Peyer's patch (tissue), 4 donors: ENCODE measurements at regions not wholly inside any gene's neighbourhood (a gene's known extent, or its start where the extent isn't known, plus 50 kb on each side); places are given as distances from the start of the nearest gene placed in this dataset.

Source experiments
- POLR2A ChIP-seq, 2 donors: fragments of 450-650 bp; IDR thresholded peaks; one replicate each; pipeline ENCODE4 v1.5.1; 2017; ENCODE audit warnings: antibody characterized with exemption in 2 of 2, mild to moderate bottlenecking in 2 of 2, moderate library complexity in 2 of 2
- TF ChIP-seq, protein P1 (sequence below), 6 experiments: fragments of 450-650 bp in 4 of 6; fragments of 200-600 bp in 2 of 6; sonication (generic) in 1 of 6; IDR thresholded peaks; one replicate each; pipeline ENCODE4 v1.5.1; 2017 to 2019; ENCODE audit warnings: antibody characterized with exemption in 6 of 6, mild to moderate bottlenecking in 3 of 6, moderate library complexity in 1 of 6

DNA sequence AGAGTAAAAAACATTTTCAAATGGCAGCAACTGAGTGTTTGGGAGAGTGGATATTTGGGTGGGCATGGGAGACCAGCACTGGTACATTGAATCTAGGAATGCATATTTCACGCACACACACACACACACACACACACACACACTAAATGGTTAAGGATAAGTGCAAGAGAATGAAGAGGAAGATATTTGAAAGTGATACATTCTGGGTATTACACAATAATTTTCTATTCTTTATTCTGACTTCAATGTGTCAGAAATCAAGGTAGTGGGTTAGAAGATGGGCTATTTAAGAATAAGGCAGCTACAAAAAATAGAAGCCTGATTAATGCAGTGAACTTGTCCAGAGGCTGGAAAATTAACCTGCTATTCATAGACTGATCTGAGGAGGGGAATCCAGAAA lies 577.0 kb downstream of the TMEM182 start:
- no peak for TF ChIP-seq POLR2A (IDR thresholded peaks at IDR 0.05)
- TF ChIP-seq, protein P1, sequence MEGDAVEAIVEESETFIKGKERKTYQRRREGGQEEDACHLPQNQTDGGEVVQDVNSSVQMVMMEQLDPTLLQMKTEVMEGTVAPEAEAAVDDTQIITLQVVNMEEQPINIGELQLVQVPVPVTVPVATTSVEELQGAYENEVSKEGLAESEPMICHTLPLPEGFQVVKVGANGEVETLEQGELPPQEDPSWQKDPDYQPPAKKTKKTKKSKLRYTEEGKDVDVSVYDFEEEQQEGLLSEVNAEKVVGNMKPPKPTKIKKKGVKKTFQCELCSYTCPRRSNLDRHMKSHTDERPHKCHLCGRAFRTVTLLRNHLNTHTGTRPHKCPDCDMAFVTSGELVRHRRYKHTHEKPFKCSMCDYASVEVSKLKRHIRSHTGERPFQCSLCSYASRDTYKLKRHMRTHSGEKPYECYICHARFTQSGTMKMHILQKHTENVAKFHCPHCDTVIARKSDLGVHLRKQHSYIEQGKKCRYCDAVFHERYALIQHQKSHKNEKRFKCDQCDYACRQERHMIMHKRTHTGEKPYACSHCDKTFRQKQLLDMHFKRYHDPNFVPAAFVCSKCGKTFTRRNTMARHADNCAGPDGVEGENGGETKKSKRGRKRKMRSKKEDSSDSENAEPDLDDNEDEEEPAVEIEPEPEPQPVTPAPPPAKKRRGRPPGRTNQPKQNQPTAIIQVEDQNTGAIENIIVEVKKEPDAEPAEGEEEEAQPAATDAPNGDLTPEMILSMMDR (IDR thresholded peaks at IDR 0.05): no peak
